ENCODE measurements at regions not wholly inside any gene's neighbourhood (a gene's known extent, or its start where the extent isn't known, plus 50 kb on each side); places are given as distances from the start of the nearest gene placed in this dataset.

DNA sequence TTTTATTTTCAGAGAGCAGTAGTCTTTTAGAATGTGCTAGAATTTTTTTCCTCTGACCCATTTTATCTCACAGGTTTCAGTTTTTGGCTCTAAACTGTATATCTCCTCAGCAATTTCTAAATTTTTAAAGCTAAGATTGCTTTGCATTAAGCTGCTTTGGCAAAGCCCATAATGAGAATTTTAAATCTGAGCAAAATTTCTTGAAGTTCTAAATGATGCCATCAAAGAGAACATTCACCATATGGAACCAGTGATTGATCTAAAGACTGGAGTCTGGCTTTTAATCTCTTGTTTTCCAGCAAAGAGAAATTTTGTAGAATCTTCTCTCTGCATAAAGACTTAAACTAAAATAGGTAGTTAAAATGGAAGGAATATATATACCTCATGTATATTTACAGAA lies 313.6 kb downstream of the TBC1D32 start:
- Mint-ChIP-seq H3K9me3 (peaks cover 4% of the 10 kb centered on the region), H3K36me3 (ENCODE audit: low read depth) (no peaks in the 10 kb centered on the region), H3K4me1 (no peaks in the 10 kb centered on the region), H3K27me3 (no peaks in the 10 kb centered on the region), H3K27ac (no peak overlapping the region), H3K4me3 (no peak overlapping the region)
- CTCF ChIA-PET: no interaction called here
- intact Hi-C loops (cut with micrococcal nuclease): no loop called here
- no peak for DNase-seq
- TF ChIP-seq CTCF (IDR thresholded peaks at IDR 0.05): no peak
- ATAC-seq (ENCODE audit: low read depth): no peak
- POLR2A ChIA-PET: no interaction called here

GRCh38 chr6:121008553-121008952 lies 325.7 kb downstream of the TBC1D32 start:
- no peak overlapping the region for H3K27ac Mint-ChIP-seq
- intact Hi-C loops (cut with micrococcal nuclease): no loop called here
- DNase-seq (no peak), ATAC-seq (ENCODE audit: low read depth) (no peak)
- H3K27me3 Mint-ChIP-seq: no peaks in the 10 kb centered on the region
- no peaks in the 10 kb centered on the region for H3K4me1 Mint-ChIP-seq
- POLR2A ChIA-PET: no interaction called here
- H3K36me3 Mint-ChIP-seq (ENCODE audit: low read depth): no peaks in the 10 kb centered on the region
- H3K9me3 Mint-ChIP-seq: peaks cover 3% of the 10 kb centered on the region
- no peak for TF ChIP-seq CTCF (IDR thresholded peaks at IDR 0.05)
- H3K4me3 Mint-ChIP-seq: no peak overlapping the region
- CTCF ChIA-PET: no interaction called here

GRCh38 chr6:121006024-121006423 lies 328.3 kb downstream of the TBC1D32 start:
- H3K4me1 Mint-ChIP-seq: no peaks in the 10 kb centered on the region
- ATAC-seq (ENCODE audit: low read depth) (no peak), DNase-seq (no peak)
- no peaks in the 10 kb centered on the region for H3K36me3 Mint-ChIP-seq (ENCODE audit: low read depth)
- CTCF ChIA-PET: no interaction called here
- no peak for TF ChIP-seq CTCF (IDR thresholded peaks at IDR 0.05)
- H3K27me3 Mint-ChIP-seq: no peaks in the 10 kb centered on the region
- no peak overlapping the region for H3K27ac Mint-ChIP-seq
- H3K4me3 Mint-ChIP-seq: no peak overlapping the region
- intact Hi-C loops (cut with micrococcal nuclease): no loop called here
- POLR2A ChIA-PET: no interaction called here
- H3K9me3 Mint-ChIP-seq: peaks cover 3% of the 10 kb centered on the region

DNA sequence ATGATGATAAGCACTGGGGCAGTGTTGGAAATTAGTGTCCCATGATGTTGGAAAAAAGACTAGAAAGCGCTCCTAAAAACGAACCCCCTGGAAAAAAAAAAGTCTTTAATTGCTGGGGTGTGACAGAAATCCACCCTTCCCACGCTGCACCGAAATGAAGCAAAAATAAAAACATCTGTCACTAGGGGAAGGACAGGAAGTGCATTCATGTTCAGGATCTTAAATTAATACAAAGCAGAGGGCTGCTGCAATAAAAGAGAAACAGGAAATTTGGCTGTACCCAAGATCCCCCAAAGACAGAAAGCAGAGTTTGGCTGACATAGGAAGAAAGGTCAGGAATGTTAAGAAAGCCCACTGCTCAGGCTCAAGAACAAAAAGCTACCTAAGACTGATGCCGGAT lies 333.9 kb downstream of the TBC1D32 start:
- ChIA-PET POLR2A (no interaction called here), CTCF (no interaction called here)
- Mint-ChIP-seq H3K9me3 (peaks cover 3% of the 10 kb centered on the region), H3K27me3 (no peaks in the 10 kb centered on the region), H3K36me3 (ENCODE audit: low read depth) (no peaks in the 10 kb centered on the region), H3K27ac (no peak overlapping the region), H3K4me3 (no peak overlapping the region), H3K4me1 (no peaks in the 10 kb centered on the region)
- intact Hi-C loops (cut with micrococcal nuclease): no loop called here
- no peak for TF ChIP-seq CTCF (IDR thresholded peaks at IDR 0.05)
- DNase-seq (no peak), ATAC-seq (ENCODE audit: low read depth) (no peak)

DNA sequence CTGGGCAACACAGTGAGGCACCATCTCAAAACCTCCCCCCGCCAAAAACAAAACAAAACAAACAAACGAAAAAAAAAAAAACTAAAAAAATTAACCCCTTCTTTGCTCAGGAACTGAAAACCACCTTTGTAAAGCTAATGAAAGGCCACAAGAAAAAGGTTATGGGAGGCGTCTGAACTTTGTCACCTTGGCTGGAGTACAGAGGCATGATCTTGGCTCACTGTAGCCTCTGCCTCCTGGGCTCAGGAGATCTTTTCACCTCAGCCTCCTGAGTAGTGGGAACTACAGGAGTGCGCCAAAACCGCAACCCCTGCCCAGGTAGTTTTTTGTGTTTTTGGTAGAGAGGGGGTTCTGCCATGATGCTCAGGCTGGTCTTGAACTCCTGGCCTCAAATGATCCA lies 337.9 kb downstream of the TBC1D32 start:
- intact Hi-C loops (cut with micrococcal nuclease): no loop called here
- H3K27ac Mint-ChIP-seq: no peak overlapping the region
- H3K36me3 Mint-ChIP-seq (ENCODE audit: low read depth): no peaks in the 10 kb centered on the region
- no peak overlapping the region for H3K4me3 Mint-ChIP-seq
- H3K27me3 Mint-ChIP-seq: peaks cover 2% of the 10 kb centered on the region
- H3K4me1 Mint-ChIP-seq: no peaks in the 10 kb centered on the region
- ChIA-PET POLR2A (no interaction called here), CTCF (no interaction called here)
- H3K9me3 Mint-ChIP-seq: no peaks in the 10 kb centered on the region
- ATAC-seq (ENCODE audit: low read depth): no peak
- no peak for TF ChIP-seq CTCF (IDR thresholded peaks at IDR 0.05)
- no peak for DNase-seq
